ENCODE measurements at regions not wholly inside any gene's neighbourhood (a gene's known extent, or its start where the extent isn't known, plus 50 kb on each side); places are given as distances from the start of the nearest gene placed in this dataset.

DNA sequence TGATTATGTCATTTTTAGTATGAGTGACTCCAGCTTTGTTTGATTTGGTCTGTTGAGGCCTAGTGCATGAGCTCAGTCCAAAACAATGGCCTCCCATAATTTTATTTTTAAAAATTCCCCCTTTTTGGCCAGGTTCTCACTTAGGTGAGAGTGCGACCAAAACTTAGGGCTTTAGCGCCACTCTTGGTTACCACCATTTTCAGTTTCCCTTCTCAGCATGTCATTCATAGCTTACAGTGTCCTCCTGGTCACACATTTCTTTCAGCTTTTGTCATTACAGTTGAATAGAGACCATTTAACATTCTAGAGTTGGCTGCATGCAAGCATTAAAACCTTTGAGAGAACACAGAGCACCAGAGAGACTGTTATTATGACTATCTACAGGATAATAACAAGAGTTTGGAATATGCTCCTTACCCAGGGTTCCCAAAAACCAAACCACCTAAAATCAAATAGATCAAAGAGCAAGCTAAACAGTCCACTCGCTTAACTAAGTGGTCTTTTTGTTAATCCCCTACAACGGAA lies 85.4 kb downstream of the TLR5 start:
- Mint-ChIP-seq H3K27me3 (ENCODE audit: low read depth) (peaks cover 2% of the 10 kb centered on the region), H3K27ac (no peak overlapping the region), H3K4me1 (ENCODE audit: low read depth) (no peaks in the 10 kb centered on the region), H3K4me3 (no peak overlapping the region), H3K9me3 (ENCODE audit: insufficient read depth) (no peaks in the 10 kb centered on the region), H3K36me3 (ENCODE audit: low read depth) (no peaks in the 10 kb centered on the region)
- CTCF ChIA-PET, result interaction anchor here (1.2 kb wide), 1 partner anchor 32 kb away, joined by 3 read pairs; no protein-coding TSS in a partner anchor
- DNase-seq (no peak), ATAC-seq (no peak)
- POLR2A ChIA-PET, result no interaction called here
